K562 (cell line): ENCODE measurements at regions not wholly inside any gene's neighbourhood (a gene's known extent, or its start where the extent isn't known, plus 50 kb on each side); places are given as distances from the start of the nearest gene placed in this dataset.

Experiments used
- DPF2 ChIP-seq: fragments of 450-650 bp; IDR thresholded peaks from 2 replicates; pipeline ENCODE4 v1.6.1; 2016
- ETV5 ChIP-seq: sonication (generic); formaldehyde crosslinking; IDR thresholded peaks from 2 replicates; pipeline ENCODE4 v1.4.0; 2020; ENCODE audit warnings: low read depth, mild to moderate bottlenecking, missing genetic modification reagents
- MCM2 ChIP-seq: fragments of 450-650 bp; IDR thresholded peaks from 2 replicates; pipeline ENCODE4 v1.6.1; 2017; ENCODE audit warnings: low read depth, mild to moderate bottlenecking
- MGA ChIP-seq: fragments of 450-650 bp; IDR thresholded peaks from 2 replicates; pipeline ENCODE4 v1.6.1; 2016; ENCODE audit warnings: mild to moderate bottlenecking, moderate library complexity
- RBFOX2 ChIP-seq: fragments of 200-400 bp; formaldehyde crosslinking; IDR thresholded peaks from 2 replicates; pipeline ENCODE4 v1.6.1; 2017; ENCODE audit warnings: low read depth, mild to moderate bottlenecking, low read length, moderate library complexity
- SAFB2 ChIP-seq: fragments of 200-400 bp; formaldehyde crosslinking; IDR thresholded peaks from 2 replicates; pipeline ENCODE4 v1.6.1; 2018; ENCODE audit warnings: borderline replicate concordance, low read length, low read depth, moderate library complexity; ENCODE audit not compliant: severe bottlenecking
- SMARCA4 ChIP-seq: fragments of 450-650 bp; IDR thresholded peaks from 2 replicates; pipeline ENCODE4 v1.6.1; 2016
- SMARCE1 ChIP-seq: fragments of 450-650 bp; IDR thresholded peaks from 2 replicates; pipeline ENCODE4 v1.7.1; 2016; ENCODE audit warnings: mild to moderate bottlenecking
- TCF7 ChIP-seq: sonication (generic); IDR thresholded peaks from 2 replicates; pipeline ENCODE4 v1.6.1; 2016; ENCODE audit warnings: antibody characterized with exemption, borderline replicate concordance
- TRIM28 ChIP-seq: fragments of 450-650 bp; IDR thresholded peaks from 2 replicates; pipeline ENCODE4 v1.6.1; 2017
- VEZF1 ChIP-seq: fragments of 200-800 bp; sonication (Bioruptor generic); IDR thresholded peaks from 2 replicates; pipeline ENCODE4 v1.6.1; 2017; ENCODE audit warnings: missing genetic modification characterization, missing compliant biosample characterization
- ZFP91 ChIP-seq: sonication (generic); formaldehyde crosslinking; IDR thresholded peaks from 2 replicates; pipeline ENCODE4 v1.8.0; 2022; ENCODE audit warnings: mild to moderate bottlenecking, missing genetic modification reagents
- ZSCAN32 ChIP-seq: fragments of 450-650 bp; formaldehyde crosslinking; IDR thresholded peaks from 2 replicates; pipeline ENCODE4 v1.4.0; 2020; ENCODE audit warnings: mild to moderate bottlenecking, moderate library complexity

DNA sequence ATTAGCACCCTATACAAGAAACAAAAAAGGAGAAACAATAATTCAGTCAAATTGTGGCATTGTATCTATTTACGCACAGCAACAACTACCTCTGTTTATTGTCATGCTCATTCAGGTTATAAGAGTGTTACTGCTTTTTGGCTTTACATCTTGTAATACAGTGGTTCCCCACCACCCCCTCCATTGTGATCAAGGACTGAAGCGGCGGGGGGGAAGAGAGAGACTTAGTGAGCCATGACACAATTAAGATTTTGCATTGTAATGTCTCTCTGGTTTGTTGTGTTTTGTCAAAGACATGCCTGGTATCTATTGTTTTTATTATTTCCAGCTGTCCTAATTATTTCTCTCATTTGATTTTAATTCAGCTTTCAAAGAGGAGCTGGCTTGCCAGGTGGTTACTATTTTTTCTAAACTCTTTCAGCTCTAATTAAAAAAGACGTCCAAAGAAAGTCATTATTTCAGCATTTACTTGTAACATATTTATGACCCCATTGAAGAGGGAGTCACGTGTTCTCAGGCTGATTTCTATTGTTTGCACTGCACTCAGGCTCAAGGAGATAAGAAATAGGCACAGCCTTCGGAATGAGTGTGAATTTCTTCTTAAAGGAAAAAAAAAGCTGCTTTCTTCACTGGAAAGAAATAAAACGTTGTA, 234.4 kb upstream of the TBL1XR1 start (continued):
- no peak for TF ChIP-seq RBFOX2
- TF ChIP-seq VEZF1 (CRISPR knock-in tag): 0 out of 2 replicates have a peak, but pooled peaks have one; percentile 14
- no peak for TF ChIP-seq ZFP91
- TF ChIP-seq TCF7: no peak
- TF ChIP-seq ETV5 (CRISPR knock-in tag): no peak
- TF ChIP-seq TRIM28: no peak
- TF ChIP-seq SMARCA4: peak; percentile 55; the same call in 1 of the 2 replicates
- no peak for TF ChIP-seq SAFB2
- TF ChIP-seq MGA: peak; percentile 20; the same call in 1 of the 2 replicates
- peak; percentile 73 for TF ChIP-seq DPF2
- no peak for TF ChIP-seq ZSCAN32 (CRISPR knock-in tag)
- TF ChIP-seq SMARCE1: peak; percentile 44; the same call in 1 of the 2 replicates
- TF ChIP-seq MCM2: no peak
